ENCODE measurements at regions not wholly inside any gene's neighbourhood (a gene's known extent, or its start where the extent isn't known, plus 50 kb on each side); places are given as distances from the start of the nearest gene placed in this dataset.

GRCh38 chr1:96632045-96632664 is 89.4 kb upstream of the PTBP2 start (continued):
- TF ChIP-seq CCDC6 (CRISPR knock-in tag; IDR thresholded peaks at IDR 0.05) = no peak
- TF ChIP-seq, protein P1, sequence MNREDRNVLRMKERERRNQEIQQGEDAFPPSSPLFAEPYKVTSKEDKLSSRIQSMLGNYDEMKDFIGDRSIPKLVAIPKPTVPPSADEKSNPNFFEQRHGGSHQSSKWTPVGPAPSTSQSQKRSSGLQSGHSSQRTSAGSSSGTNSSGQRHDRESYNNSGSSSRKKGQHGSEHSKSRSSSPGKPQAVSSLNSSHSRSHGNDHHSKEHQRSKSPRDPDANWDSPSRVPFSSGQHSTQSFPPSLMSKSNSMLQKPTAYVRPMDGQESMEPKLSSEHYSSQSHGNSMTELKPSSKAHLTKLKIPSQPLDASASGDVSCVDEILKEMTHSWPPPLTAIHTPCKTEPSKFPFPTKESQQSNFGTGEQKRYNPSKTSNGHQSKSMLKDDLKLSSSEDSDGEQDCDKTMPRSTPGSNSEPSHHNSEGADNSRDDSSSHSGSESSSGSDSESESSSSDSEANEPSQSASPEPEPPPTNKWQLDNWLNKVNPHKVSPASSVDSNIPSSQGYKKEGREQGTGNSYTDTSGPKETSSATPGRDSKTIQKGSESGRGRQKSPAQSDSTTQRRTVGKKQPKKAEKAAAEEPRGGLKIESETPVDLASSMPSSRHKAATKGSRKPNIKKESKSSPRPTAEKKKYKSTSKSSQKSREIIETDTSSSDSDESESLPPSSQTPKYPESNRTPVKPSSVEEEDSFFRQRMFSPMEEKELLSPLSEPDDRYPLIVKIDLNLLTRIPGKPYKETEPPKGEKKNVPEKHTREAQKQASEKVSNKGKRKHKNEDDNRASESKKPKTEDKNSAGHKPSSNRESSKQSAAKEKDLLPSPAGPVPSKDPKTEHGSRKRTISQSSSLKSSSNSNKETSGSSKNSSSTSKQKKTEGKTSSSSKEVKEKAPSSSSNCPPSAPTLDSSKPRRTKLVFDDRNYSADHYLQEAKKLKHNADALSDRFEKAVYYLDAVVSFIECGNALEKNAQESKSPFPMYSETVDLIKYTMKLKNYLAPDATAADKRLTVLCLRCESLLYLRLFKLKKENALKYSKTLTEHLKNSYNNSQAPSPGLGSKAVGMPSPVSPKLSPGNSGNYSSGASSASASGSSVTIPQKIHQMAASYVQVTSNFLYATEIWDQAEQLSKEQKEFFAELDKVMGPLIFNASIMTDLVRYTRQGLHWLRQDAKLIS (CRISPR knock-in tag; IDR thresholded peaks at IDR 0.05) = no peak
- TF ChIP-seq, protein P2, sequence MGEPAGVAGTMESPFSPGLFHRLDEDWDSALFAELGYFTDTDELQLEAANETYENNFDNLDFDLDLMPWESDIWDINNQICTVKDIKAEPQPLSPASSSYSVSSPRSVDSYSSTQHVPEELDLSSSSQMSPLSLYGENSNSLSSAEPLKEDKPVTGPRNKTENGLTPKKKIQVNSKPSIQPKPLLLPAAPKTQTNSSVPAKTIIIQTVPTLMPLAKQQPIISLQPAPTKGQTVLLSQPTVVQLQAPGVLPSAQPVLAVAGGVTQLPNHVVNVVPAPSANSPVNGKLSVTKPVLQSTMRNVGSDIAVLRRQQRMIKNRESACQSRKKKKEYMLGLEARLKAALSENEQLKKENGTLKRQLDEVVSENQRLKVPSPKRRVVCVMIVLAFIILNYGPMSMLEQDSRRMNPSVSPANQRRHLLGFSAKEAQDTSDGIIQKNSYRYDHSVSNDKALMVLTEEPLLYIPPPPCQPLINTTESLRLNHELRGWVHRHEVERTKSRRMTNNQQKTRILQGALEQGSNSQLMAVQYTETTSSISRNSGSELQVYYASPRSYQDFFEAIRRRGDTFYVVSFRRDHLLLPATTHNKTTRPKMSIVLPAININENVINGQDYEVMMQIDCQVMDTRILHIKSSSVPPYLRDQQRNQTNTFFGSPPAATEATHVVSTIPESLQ (CRISPR knock-in tag; conservative IDR thresholded peaks at IDR 0.05) = no peak
- no peak for TF ChIP-seq ZNF501 (CRISPR knock-in tag; IDR thresholded peaks at IDR 0.05)
- TF ChIP-seq, protein P3, sequence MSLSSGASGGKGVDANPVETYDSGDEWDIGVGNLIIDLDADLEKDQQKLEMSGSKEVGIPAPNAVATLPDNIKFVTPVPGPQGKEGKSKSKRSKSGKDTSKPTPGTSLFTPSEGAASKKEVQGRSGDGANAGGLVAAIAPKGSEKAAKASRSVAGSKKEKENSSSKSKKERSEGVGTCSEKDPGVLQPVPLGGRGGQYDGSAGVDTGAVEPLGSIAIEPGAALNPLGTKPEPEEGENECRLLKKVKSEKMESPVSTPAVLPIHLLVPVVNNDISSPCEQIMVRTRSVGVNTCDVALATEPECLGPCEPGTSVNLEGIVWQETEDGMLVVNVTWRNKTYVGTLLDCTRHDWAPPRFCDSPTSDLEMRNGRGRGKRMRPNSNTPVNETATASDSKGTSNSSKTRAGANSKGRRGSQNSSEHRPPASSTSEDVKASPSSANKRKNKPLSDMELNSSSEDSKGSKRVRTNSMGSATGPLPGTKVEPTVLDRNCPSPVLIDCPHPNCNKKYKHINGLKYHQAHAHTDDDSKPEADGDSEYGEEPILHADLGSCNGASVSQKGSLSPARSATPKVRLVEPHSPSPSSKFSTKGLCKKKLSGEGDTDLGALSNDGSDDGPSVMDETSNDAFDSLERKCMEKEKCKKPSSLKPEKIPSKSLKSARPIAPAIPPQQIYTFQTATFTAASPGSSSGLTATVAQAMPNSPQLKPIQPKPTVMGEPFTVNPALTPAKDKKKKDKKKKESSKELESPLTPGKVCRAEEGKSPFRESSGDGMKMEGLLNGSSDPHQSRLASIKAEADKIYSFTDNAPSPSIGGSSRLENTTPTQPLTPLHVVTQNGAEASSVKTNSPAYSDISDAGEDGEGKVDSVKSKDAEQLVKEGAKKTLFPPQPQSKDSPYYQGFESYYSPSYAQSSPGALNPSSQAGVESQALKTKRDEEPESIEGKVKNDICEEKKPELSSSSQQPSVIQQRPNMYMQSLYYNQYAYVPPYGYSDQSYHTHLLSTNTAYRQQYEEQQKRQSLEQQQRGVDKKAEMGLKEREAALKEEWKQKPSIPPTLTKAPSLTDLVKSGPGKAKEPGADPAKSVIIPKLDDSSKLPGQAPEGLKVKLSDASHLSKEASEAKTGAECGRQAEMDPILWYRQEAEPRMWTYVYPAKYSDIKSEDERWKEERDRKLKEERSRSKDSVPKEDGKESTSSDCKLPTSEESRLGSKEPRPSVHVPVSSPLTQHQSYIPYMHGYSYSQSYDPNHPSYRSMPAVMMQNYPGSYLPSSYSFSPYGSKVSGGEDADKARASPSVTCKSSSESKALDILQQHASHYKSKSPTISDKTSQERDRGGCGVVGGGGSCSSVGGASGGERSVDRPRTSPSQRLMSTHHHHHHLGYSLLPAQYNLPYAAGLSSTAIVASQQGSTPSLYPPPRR (CRISPR knock-in tag; IDR thresholded peaks at IDR 0.05; ENCODE audit: borderline replicate concordance) = peak; percentile 85; the same call in 1 of the 2 replicates
- no peak for TF ChIP-seq SMAD1 (CRISPR knock-in tag; IDR thresholded peaks at IDR 0.05; ENCODE audit: borderline replicate concordance, low read depth)
- TF ChIP-seq SOX5 (CRISPR knock-in tag; IDR thresholded peaks at IDR 0.05; ENCODE audit: borderline replicate concordance) = peak; percentile 100
- TF ChIP-seq REPIN1 (CRISPR knock-in tag; IDR thresholded peaks at IDR 0.05; ENCODE audit: borderline replicate concordance, low read depth) = peak; percentile 32; the same call in 1 of the 2 replicates
- peak; percentile 38; the same call in 1 of the 2 replicates for TF ChIP-seq ZNF710 (CRISPR knock-in tag; IDR thresholded peaks at IDR 0.05; ENCODE audit: borderline replicate concordance)
- no peak for TF ChIP-seq TOPORS (CRISPR knock-in tag; IDR thresholded peaks at IDR 0.05)
- 0 out of 2 replicates have a peak, but pooled peaks have one; percentile 22 for TF ChIP-seq DMAP1 (CRISPR knock-in tag; IDR thresholded peaks at IDR 0.05)
- TF ChIP-seq HMGA1 (CRISPR knock-in tag; conservative IDR thresholded peaks at IDR 0.05) = no peak
- TF ChIP-seq RORA (CRISPR knock-in tag; IDR thresholded peaks at IDR 0.05) = no peak
- no peak for TF ChIP-seq ZNF207 (IDR thresholded peaks at IDR 0.05; ENCODE audit: borderline replicate concordance)
- TF ChIP-seq PITX1 (CRISPR knock-in tag; IDR thresholded peaks at IDR 0.05) = peak; percentile 54; the same call in 1 of the 2 replicates
- peak; percentile 98 for TF ChIP-seq SOX13 (IDR thresholded peaks at IDR 0.05)
- TF ChIP-seq SOX13 (CRISPR knock-in tag; conservative IDR thresholded peaks at IDR 0.05 in 1 of 2, IDR thresholded peaks at IDR 0.05 in 1 of 2) = peak in 1 of 2 experiments; percentile 100; a peak in 2 of 4 replicates
